Ishikawa (cell line): ENCODE measurements at regions not wholly inside any gene's neighbourhood (a gene's known extent, or its start where the extent isn't known, plus 50 kb on each side); places are given as distances from the start of the nearest gene placed in this dataset.

Experiments
- CEBPB ChIP-seq: IDR thresholded peaks from 2 replicates; pipeline ENCODE4 v1.6.1; 2012
- CREB1 ChIP-seq: IDR thresholded peaks from 2 replicates; pipeline ENCODE4 v1.6.1; 2012; ENCODE audit warnings: low read depth
- EP300 ChIP-seq: IDR thresholded peaks from 2 replicates; pipeline ENCODE4 v1.6.1; 2012; ENCODE audit warnings: borderline replicate concordance
- FOXM1 ChIP-seq: IDR thresholded peaks from 2 replicates; pipeline ENCODE4 v1.6.1; 2012; ENCODE audit warnings: low read depth, borderline replicate concordance
- RAD21 ChIP-seq: IDR thresholded peaks from 2 replicates; pipeline ENCODE4 v1.6.1; 2012; ENCODE audit warnings: low read depth
- REST ChIP-seq: IDR thresholded peaks from 2 replicates; pipeline ENCODE4 v1.6.1; 2012; ENCODE audit warnings: low read depth, mild to moderate bottlenecking
- TAF1 ChIP-seq: IDR thresholded peaks from 2 replicates; pipeline ENCODE4 v1.6.1; 2012; ENCODE audit warnings: low read depth, mild to moderate bottlenecking
- TCF12 ChIP-seq: IDR thresholded peaks from 2 replicates; pipeline ENCODE4 v1.6.1; 2012; ENCODE audit warnings: low read depth
- TEAD4 ChIP-seq: IDR thresholded peaks from 2 replicates; pipeline ENCODE4 v1.6.1; 2012
- YY1 ChIP-seq: IDR thresholded peaks from 2 replicates; pipeline ENCODE4 v1.6.1; 2012; ENCODE audit warnings: low read depth
- ZBTB7A ChIP-seq: IDR thresholded peaks from 2 replicates; pipeline ENCODE4 v1.6.1; 2012; ENCODE audit warnings: low read depth
- TF ChIP-seq, protein P1 (sequence below): IDR thresholded peaks from 2 replicates; pipeline ENCODE4 v1.6.1; 2012
- TF ChIP-seq, protein P2 (sequence below): IDR thresholded peaks from 2 replicates; pipeline ENCODE4 v1.6.1; 2012

- no peak for TF ChIP-seq TEAD4
- no peak for TF ChIP-seq CEBPB
- no peak for TF ChIP-seq EP300
- no peak for TF ChIP-seq TCF12
- no peak for TF ChIP-seq FOXM1
- no peak for TF ChIP-seq RAD21
- TF ChIP-seq TAF1: no peak
- TF ChIP-seq, protein P1, sequence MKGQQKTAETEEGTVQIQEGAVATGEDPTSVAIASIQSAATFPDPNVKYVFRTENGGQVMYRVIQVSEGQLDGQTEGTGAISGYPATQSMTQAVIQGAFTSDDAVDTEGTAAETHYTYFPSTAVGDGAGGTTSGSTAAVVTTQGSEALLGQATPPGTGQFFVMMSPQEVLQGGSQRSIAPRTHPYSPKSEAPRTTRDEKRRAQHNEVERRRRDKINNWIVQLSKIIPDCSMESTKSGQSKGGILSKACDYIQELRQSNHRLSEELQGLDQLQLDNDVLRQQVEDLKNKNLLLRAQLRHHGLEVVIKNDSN: no peak
- no peak for TF ChIP-seq YY1
- no peak for TF ChIP-seq CREB1
- no peak for TF ChIP-seq REST
- TF ChIP-seq, protein P2, sequence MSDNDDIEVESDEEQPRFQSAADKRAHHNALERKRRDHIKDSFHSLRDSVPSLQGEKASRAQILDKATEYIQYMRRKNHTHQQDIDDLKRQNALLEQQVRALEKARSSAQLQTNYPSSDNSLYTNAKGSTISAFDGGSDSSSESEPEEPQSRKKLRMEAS: no peak
- TF ChIP-seq ZBTB7A: no peak
Measured at GRCh38 chr7:116120839-116121238, 89.5 kb upstream of the TES start.
